MM.1S (cell line): ENCODE measurements at regions not wholly inside any gene's neighbourhood (a gene's known extent, or its start where the extent isn't known, plus 50 kb on each side); places are given as distances from the start of the nearest gene placed in this dataset.

Source experiments
- DNase-seq: peaks from one replicate; pipeline ENCODE4 v3.0.0-alpha.2; 2015
- H2AFZ ChIP-seq: fragments of 300-600 bp; sonication (generic); 2 replicates; pipeline ENCODE4 v1.6.0; 2016; ENCODE audit warnings: antibody characterized with exemption, low read length
- H3F3A ChIP-seq: fragments of 300-600 bp; sonication (generic); 2 replicates; pipeline ENCODE4 v1.6.1; 2016; ENCODE audit warnings: mild to moderate bottlenecking, antibody characterized with exemption, low read length, moderate library complexity, mixed read lengths; ENCODE audit not compliant: insufficient read depth
- H3K27ac ChIP-seq: fragments of 300-600 bp; sonication (generic); 2 replicates; pipeline ENCODE4 v1.5.1; 2016; ENCODE audit warnings: mild to moderate bottlenecking, low read length
- H3K27me3 ChIP-seq: fragments of 300-600 bp; sonication (generic); replicated peaks from 2 replicates; pipeline ENCODE4 v1.6.0; 2016; ENCODE audit warnings: low read length; ENCODE audit not compliant: insufficient read depth
- H3K36me3 ChIP-seq: fragments of 300-600 bp; sonication (generic); replicated peaks from 2 replicates; pipeline ENCODE4 v1.6.1; 2016; ENCODE audit warnings: mild to moderate bottlenecking, low read length, mixed read lengths; ENCODE audit not compliant: insufficient read depth
- H3K4me1 ChIP-seq: fragments of 300-600 bp; sonication (generic); 2 replicates; pipeline ENCODE4 v1.6.1; 2016; ENCODE audit warnings: low read length, mixed read lengths
- H3K4me2 ChIP-seq: fragments of 300-600 bp; sonication (generic); 2 replicates; pipeline ENCODE4 v1.6.0; 2016; ENCODE audit warnings: low read depth, low read length
- H3K4me3 ChIP-seq: fragments of 300-600 bp; sonication (generic); 2 replicates; pipeline ENCODE4 v1.5.1; 2016; ENCODE audit warnings: low read length, mixed read lengths
- H3K79me2 ChIP-seq: fragments of 300-600 bp; sonication (generic); 2 replicates; pipeline ENCODE4 v1.6.1; 2016; ENCODE audit warnings: mixed run types, low read length, mixed read lengths
- H3K9ac ChIP-seq: fragments of 300-600 bp; sonication (generic); 2 replicates; pipeline ENCODE4 v1.6.1; 2016; ENCODE audit warnings: low read length, mixed read lengths
- H3K9me2 ChIP-seq: fragments of 300-600 bp; sonication (generic); replicated peaks from 2 replicates; pipeline ENCODE4 v1.6.1; 2016; ENCODE audit warnings: mild to moderate bottlenecking, low read length, mixed read lengths; ENCODE audit not compliant: insufficient read depth
- H3K9me3 ChIP-seq: fragments of 300-600 bp; sonication (generic); replicated peaks from 2 replicates; pipeline ENCODE4 v1.6.1; 2016; ENCODE audit warnings: mild to moderate bottlenecking, low read length, mixed read lengths; ENCODE audit not compliant: insufficient read depth
- H4K20me1 ChIP-seq: fragments of 300-600 bp; sonication (generic); 2 replicates; pipeline ENCODE4 v1.6.1; 2016; ENCODE audit warnings: mild to moderate bottlenecking, low read length, moderate library complexity, mixed read lengths; ENCODE audit not compliant: insufficient read depth
- EZH2 ChIP-seq: fragments of 300-600 bp; sonication (generic); optimal IDR thresholded peaks from 2 replicates; pipeline ENCODE3; 2017; ENCODE audit warnings: low read depth, mild to moderate bottlenecking, antibody characterized with exemption, low read length, mixed read lengths
- EZH2phosphoT487 ChIP-seq: fragments of 300-600 bp; sonication (generic); IDR thresholded peaks from 2 replicates; pipeline ENCODE4 v1.6.1; 2018; ENCODE audit warnings: antibody characterized with exemption, low read length
- TF ChIP-seq, protein P1 (sequence below): fragments of 300-600 bp; sonication (generic); IDR thresholded peaks from 2 replicates; pipeline ENCODE4 v1.5.1; 2016; ENCODE audit warnings: antibody characterized with exemption, low read length, mixed read lengths

DNA sequence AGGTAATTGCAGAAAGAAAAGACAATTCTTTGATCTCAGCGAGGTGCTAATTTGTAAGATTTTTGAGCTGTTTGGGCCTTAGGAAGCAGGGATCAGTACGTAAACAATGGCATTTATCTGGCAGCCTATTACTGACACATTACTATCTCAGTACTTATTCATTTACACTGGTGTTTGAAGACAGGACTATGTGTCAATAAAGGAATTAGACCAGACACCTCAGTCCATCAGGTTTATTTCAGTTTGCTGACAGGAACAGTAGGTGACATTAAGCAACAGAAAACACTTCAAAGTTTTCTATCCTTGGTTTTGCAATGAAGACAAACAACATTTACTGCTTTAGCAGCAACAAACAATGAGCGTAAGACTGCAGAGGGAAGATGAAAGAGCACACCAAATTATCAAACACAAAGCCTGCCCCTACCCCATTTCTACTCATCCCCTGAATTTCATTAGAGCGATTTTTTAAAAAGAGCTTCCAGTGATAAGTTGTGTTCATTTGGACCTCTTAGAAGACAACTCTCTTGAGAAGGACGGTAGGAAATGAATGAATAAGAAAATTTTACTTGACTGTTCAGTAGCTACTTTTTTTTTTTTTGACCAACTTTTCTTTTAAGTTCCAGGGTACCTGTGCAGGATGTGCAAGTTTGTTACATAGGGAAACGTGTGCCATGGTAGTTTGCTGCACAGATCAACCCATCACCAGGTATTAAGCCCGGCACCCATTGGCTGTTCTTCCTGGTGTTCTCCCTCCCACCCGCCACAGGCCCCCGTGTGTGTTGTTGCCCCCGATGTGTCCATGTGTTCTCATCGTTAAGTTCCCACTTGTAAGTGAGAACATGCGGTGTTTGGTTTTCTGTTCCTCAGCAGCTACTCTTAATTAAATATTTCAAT is 138.8 kb downstream of the DKK1 start:
- peak; percentile 2 for DNase-seq
- Histone ChIP-seq H3F3A (no peaks in the 10 kb centered on the region; the same call in 1 of the 2 replicates), H3K4me1 (peaks cover 6% of the 10 kb centered on the region; the same call in 1 of the 2 replicates), H4K20me1 (no peaks in the 10 kb centered on the region), H3K9me3 (no peaks in the 10 kb centered on the region), H3K27ac (no peak overlapping the region), H3K9me2 (no peaks in the 10 kb centered on the region), H3K79me2 (no peaks in the 10 kb centered on the region), H3K36me3 (no peaks in the 10 kb centered on the region), H3K4me3 (no peak overlapping the region), H2AFZ (no peak overlapping the region), H3K4me2 (no peak overlapping the region), H3K27me3 (no peaks in the 10 kb centered on the region), H3K9ac (no peak overlapping the region)
- TF ChIP-seq, protein P1, sequence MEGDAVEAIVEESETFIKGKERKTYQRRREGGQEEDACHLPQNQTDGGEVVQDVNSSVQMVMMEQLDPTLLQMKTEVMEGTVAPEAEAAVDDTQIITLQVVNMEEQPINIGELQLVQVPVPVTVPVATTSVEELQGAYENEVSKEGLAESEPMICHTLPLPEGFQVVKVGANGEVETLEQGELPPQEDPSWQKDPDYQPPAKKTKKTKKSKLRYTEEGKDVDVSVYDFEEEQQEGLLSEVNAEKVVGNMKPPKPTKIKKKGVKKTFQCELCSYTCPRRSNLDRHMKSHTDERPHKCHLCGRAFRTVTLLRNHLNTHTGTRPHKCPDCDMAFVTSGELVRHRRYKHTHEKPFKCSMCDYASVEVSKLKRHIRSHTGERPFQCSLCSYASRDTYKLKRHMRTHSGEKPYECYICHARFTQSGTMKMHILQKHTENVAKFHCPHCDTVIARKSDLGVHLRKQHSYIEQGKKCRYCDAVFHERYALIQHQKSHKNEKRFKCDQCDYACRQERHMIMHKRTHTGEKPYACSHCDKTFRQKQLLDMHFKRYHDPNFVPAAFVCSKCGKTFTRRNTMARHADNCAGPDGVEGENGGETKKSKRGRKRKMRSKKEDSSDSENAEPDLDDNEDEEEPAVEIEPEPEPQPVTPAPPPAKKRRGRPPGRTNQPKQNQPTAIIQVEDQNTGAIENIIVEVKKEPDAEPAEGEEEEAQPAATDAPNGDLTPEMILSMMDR, result no peak
- TF ChIP-seq EZH2 (no peak), EZH2phosphoT487 (no peak)

DNA sequence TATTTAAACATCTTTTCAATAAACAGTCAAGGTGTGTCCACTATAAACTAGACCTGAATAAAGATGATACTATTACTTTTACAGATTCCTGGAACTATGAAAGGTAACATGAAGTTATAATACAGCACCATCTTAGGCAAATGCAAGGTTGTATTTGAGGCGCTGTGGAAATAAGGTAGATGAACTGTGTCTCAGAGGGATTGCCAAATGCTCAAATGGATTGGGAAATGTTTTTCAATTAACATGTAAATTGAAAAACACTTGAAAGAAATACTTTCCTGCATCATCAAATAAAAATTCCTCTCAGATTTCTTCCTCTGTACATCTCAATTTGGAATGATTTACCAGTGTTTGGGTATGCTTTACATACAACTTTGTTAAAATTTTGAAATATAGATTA is 139.4 kb downstream of the DKK1 start:
- Histone ChIP-seq H3K4me2 (no peak overlapping the region), H3K79me2 (no peaks in the 10 kb centered on the region), H3K36me3 (no peaks in the 10 kb centered on the region), H3K4me1 (peaks cover 9% of the 10 kb centered on the region; the same call in 1 of the 2 replicates), H3K4me3 (no peak overlapping the region), H3K27ac (no peak overlapping the region), H2AFZ (no peak overlapping the region), H3K9me3 (no peaks in the 10 kb centered on the region), H3F3A (no peaks in the 10 kb centered on the region; the same call in 1 of the 2 replicates), H3K9ac (no peak overlapping the region), H3K27me3 (no peaks in the 10 kb centered on the region), H4K20me1 (no peaks in the 10 kb centered on the region), H3K9me2 (no peaks in the 10 kb centered on the region)
- TF ChIP-seq EZH2phosphoT487, result no peak
- TF ChIP-seq, protein P1, result no peak
- TF ChIP-seq EZH2, result no peak
- DNase-seq, result no peak

DNA sequence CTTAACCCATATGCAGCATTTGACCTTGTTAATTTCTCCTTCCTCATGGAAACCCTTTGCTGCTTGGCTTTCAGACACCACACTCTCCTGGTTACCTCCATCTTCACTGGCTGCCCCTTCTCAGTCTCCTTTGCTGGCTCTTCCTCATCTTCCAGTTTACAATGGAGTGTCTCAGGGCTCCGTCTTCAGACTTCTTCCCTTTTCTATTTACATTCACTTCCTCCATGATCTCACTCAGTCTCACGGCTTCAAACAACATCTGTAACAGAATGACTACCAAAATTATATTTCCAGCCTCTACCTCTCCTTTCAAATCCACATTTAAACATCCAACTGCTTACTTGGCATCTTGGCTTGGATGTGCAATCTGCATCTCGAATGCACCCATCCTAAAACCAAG is 140.4 kb downstream of the DKK1 start:
- Histone ChIP-seq H3K9me2 (no peaks in the 10 kb centered on the region), H3K4me1 (peaks cover 9% of the 10 kb centered on the region; the same call in 1 of the 2 replicates), H3K9ac (no peak overlapping the region), H3K27ac (no peak overlapping the region), H3K36me3 (no peaks in the 10 kb centered on the region), H3K4me2 (no peak overlapping the region), H3K9me3 (no peaks in the 10 kb centered on the region), H3K79me2 (no peaks in the 10 kb centered on the region), H4K20me1 (no peaks in the 10 kb centered on the region), H3K4me3 (no peak overlapping the region), H2AFZ (no peak overlapping the region), H3F3A (no peaks in the 10 kb centered on the region; the same call in 1 of the 2 replicates), H3K27me3 (no peaks in the 10 kb centered on the region)
- DNase-seq, result peak; percentile 4
- TF ChIP-seq EZH2phosphoT487, result no peak
- TF ChIP-seq, protein P1, result no peak
- no peak for TF ChIP-seq EZH2
